Calu3 (cell line): ENCODE measurements at regions not wholly inside any gene's neighbourhood (a gene's known extent, or its start where the extent isn't known, plus 50 kb on each side); places are given as distances from the start of the nearest gene placed in this dataset.

ENCODE experiments used
- BruUV-seq: library from RNA; stranded (reverse); fragments of 400-500 nt; replicated peaks from 2 replicates; lab custom pipeline; 2021; lab: Mats Ljungman, UMichigan
- CTCF ChIA-PET: fragments of 300-600 bp; sonication (Branson Sonifier 250); formaldehyde crosslinking; loops from one replicate; lab custom pipeline; 2022; ENCODE audit warnings: antibody characterized with exemption; lab: Charles Lee
- DNase-seq: peaks from one replicate; pipeline ENCODE4 v3.0.0; 2022
- H3K27ac Mint-ChIP-seq: one replicate; pipeline ENCODE4 v1.8.0; 2022; ENCODE audit warnings: mixed read lengths; ENCODE audit not compliant: unreplicated experiment
- H3K27me3 Mint-ChIP-seq: one replicate; pipeline ENCODE4 v1.8.0; 2022; ENCODE audit warnings: mixed read lengths; ENCODE audit not compliant: unreplicated experiment
- H3K36me3 Mint-ChIP-seq: one replicate; pipeline ENCODE4 v1.8.0; 2022; ENCODE audit warnings: mild to moderate bottlenecking, moderate library complexity, mixed read lengths; ENCODE audit not compliant: insufficient read depth, unreplicated experiment
- H3K4me1 Mint-ChIP-seq: one replicate; pipeline ENCODE4 v1.8.0; 2022; ENCODE audit warnings: mild to moderate bottlenecking, low read depth, mixed read lengths; ENCODE audit not compliant: unreplicated experiment
- H3K4me3 Mint-ChIP-seq: one replicate; pipeline ENCODE4 v1.8.0; 2022; ENCODE audit warnings: mild to moderate bottlenecking, low read depth, moderate library complexity, mixed read lengths; ENCODE audit not compliant: unreplicated experiment
- H3K9me3 Mint-ChIP-seq: one replicate; pipeline ENCODE4 v1.8.0; 2022; ENCODE audit warnings: low read depth, mixed read lengths; ENCODE audit not compliant: unreplicated experiment
- intact Hi-C: fragments of 100-400 bp; cut with micrococcal nuclease; formaldehyde crosslinking; loops from one replicate; pipeline ENCODE4 v1.10.0; 2022; ENCODE audit not compliant: unreplicated experiment
- TF ChIP-seq, protein P1 (sequence below): fragments of 200-600 bp; IDR thresholded peaks from one replicate; pipeline ENCODE4 v1.8.0; 2022; ENCODE audit warnings: antibody characterized with exemption; ENCODE audit not compliant: unreplicated experiment

DNA sequence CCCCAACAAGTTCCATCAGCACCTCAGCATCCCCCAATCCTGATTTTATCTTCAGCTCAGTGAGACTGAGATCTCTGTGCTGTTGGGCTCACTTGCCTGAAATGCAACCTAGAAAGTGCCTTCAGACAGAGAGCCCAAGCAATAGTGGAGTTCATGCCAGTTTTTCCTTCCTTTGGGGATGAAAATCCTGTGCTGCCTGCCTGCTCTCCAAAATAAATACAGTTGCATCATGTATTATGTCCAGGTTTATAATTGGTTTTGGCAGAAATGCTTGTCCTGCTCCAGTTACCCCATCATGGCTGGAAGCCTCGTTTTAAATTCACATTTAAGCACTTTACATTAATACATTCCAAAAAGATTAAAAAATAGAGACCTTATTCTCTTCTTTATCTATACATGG is 1865.5 kb upstream of the TENM3 start:
- Mint-ChIP-seq H3K27ac (no peak overlapping the region), H3K4me3 (no peak overlapping the region), H3K27me3 (no peaks in the 10 kb centered on the region), H3K36me3 (no peaks in the 10 kb centered on the region), H3K4me1 (no peaks in the 10 kb centered on the region), H3K9me3 (no peaks in the 10 kb centered on the region)
- CTCF ChIA-PET = no interaction called here
- TF ChIP-seq, protein P1, sequence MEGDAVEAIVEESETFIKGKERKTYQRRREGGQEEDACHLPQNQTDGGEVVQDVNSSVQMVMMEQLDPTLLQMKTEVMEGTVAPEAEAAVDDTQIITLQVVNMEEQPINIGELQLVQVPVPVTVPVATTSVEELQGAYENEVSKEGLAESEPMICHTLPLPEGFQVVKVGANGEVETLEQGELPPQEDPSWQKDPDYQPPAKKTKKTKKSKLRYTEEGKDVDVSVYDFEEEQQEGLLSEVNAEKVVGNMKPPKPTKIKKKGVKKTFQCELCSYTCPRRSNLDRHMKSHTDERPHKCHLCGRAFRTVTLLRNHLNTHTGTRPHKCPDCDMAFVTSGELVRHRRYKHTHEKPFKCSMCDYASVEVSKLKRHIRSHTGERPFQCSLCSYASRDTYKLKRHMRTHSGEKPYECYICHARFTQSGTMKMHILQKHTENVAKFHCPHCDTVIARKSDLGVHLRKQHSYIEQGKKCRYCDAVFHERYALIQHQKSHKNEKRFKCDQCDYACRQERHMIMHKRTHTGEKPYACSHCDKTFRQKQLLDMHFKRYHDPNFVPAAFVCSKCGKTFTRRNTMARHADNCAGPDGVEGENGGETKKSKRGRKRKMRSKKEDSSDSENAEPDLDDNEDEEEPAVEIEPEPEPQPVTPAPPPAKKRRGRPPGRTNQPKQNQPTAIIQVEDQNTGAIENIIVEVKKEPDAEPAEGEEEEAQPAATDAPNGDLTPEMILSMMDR = no peak
- DNase-seq = no peak
- intact Hi-C loops = no loop called here
- BruUV-seq = no TSS peak

DNA sequence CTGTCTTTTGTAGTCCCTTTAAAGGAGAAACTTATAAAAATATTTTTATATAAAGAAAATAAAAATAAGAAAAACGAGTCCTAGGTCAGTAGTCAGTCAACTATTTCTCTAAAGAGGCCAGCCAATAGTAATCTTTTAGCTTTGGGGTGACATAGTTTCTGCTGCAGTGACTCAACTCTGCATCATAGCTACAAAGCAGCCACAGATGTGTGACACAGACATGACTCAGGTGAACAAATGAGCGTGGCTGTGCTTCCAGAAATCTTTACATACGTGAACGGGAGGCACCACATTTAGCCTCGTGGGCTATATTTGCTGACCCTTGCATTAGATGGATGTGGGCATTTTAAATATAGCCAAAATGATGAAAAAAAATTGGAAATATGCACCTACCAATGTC is 1862.5 kb upstream of the TENM3 start:
- H3K9me3 Mint-ChIP-seq = peaks cover 2% of the 10 kb centered on the region
- no peaks in the 10 kb centered on the region for H3K36me3 Mint-ChIP-seq
- H3K27me3 Mint-ChIP-seq = no peaks in the 10 kb centered on the region
- intact Hi-C loops = no loop called here
- CTCF ChIA-PET = no interaction called here
- no peak overlapping the region for H3K4me3 Mint-ChIP-seq
- TF ChIP-seq, protein P1 = no peak
- peak; percentile 16 for DNase-seq
- H3K4me1 Mint-ChIP-seq = no peaks in the 10 kb centered on the region
- BruUV-seq = no TSS peak
- no peak overlapping the region for H3K27ac Mint-ChIP-seq

DNA sequence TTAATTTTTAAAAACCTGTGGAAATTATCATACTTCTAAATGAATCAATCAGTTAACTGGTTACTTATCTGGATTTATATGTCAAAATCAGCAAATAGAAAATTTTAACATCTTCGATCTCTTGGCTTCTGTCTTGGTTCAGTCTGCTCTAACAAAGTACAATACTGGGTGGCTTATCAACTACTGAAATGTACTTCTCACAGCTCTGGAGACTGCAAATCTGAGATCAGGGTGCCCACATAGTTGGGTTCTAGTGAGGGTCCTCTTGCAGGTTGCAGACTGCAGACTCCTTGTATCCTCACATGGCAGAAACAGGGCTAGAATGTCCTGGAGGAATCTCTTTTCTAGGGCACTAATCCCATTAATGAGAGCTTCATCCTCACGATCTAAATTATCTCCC is 1851.6 kb upstream of the TENM3 start:
- TF ChIP-seq, protein P1 = no peak
- no TSS peak for BruUV-seq
- Mint-ChIP-seq H3K4me3 (no peak overlapping the region), H3K27me3 (no peaks in the 10 kb centered on the region), H3K4me1 (no peaks in the 10 kb centered on the region), H3K36me3 (no peaks in the 10 kb centered on the region), H3K9me3 (peaks cover 2% of the 10 kb centered on the region), H3K27ac (no peak overlapping the region)
- no peak for DNase-seq
- CTCF ChIA-PET = no interaction called here
- intact Hi-C loops = no loop called here

DNA sequence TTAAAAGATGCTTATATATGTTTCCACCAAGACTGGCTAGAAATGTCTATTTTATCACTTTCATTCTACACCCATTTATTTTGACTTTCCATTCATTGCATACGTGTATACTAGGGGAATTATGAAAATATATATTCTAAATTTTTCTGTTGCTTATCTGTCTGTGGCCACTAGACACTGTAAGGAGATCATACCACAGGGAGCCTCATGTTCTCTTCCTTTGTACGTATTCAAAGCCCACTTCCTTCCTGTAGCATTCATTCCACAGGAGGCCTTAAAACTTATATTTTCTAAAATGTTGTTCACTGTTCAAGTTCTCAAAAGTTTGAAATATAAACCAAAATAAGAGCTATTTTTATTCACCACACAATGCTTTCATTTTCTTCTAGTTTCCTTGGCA is 1848.9 kb upstream of the TENM3 start:
- no peaks in the 10 kb centered on the region for H3K27me3 Mint-ChIP-seq

More for the DNA sequence above, 1848.9 kb upstream of the TENM3 start:
- intact Hi-C loops = no loop called here
- H3K4me1 Mint-ChIP-seq = peaks cover 7% of the 10 kb centered on the region
- no TSS peak for BruUV-seq
- no peaks in the 10 kb centered on the region for H3K36me3 Mint-ChIP-seq
- CTCF ChIA-PET = no interaction called here
- no peaks in the 10 kb centered on the region for H3K9me3 Mint-ChIP-seq
- no peak overlapping the region for H3K4me3 Mint-ChIP-seq
- TF ChIP-seq, protein P1 = no peak
- DNase-seq = no peak
- H3K27ac Mint-ChIP-seq = no peak overlapping the region
